Liver (tissue), 8 donors: ENCODE measurements at regions not wholly inside any gene's neighbourhood (a gene's known extent, or its start where the extent isn't known, plus 50 kb on each side); places are given as distances from the start of the nearest gene placed in this dataset.

Source experiments
- DNase-seq: peaks from one replicate; pipeline ENCODE4 v3.0.0-alpha.2; 2017; ENCODE audit warnings: low spot score
- H3K27ac ChIP-seq, 2 donors: one replicate each; pipeline ENCODE4 v1.7.0; 2013; ENCODE audit warnings: inconsistent platforms in 2 of 2, low read length in 2 of 2, control low read depth in 1 of 2, low read depth in 1 of 2, mild to moderate bottlenecking in 1 of 2
- H3K27me3 ChIP-seq, 4 donors: one replicate each; pipeline versions ENCODE4 v1.6.1 to v1.7.0; 2013; ENCODE audit warnings: low read length in 3 of 4, inconsistent platforms in 1 of 4, mild to moderate bottlenecking in 1 of 4, moderate library complexity in 1 of 4; ENCODE audit not compliant: control insufficient read depth in 4 of 4, insufficient read depth in 4 of 4
- H3K36me3 ChIP-seq, 4 donors: one replicate each; pipeline versions ENCODE4 v1.6.1 to v1.7.0; 2013; ENCODE audit warnings: low read length in 3 of 4, mild to moderate bottlenecking in 3 of 4, low read depth in 1 of 4, moderate library complexity in 1 of 4; ENCODE audit not compliant: control insufficient read depth in 4 of 4, insufficient read depth in 3 of 4
- H3K4me1 ChIP-seq, 4 donors: one replicate each; pipeline versions ENCODE4 v1.6.1 to v1.7.0; 2013; ENCODE audit warnings: low read length in 3 of 4, mild to moderate bottlenecking in 3 of 4, moderate library complexity in 1 of 4; ENCODE audit not compliant: control insufficient read depth in 4 of 4, insufficient read depth in 4 of 4
- H3K4me3 ChIP-seq, 3 donors: one replicate each; pipeline versions ENCODE4 v1.6.1 to v1.7.0; 2013; ENCODE audit warnings: low read length in 3 of 3, control low read depth in 1 of 3, low read depth in 1 of 3, mild to moderate bottlenecking in 1 of 3
- H3K9ac ChIP-seq, 2 donors: one replicate each; pipeline ENCODE4 v1.7.0; 2013; ENCODE audit warnings: low read length in 2 of 2, mild to moderate bottlenecking in 2 of 2, moderate library complexity in 2 of 2, control low read depth in 1 of 2, low read depth in 1 of 2
- H3K9me3 ChIP-seq, 4 donors: one replicate each; pipeline versions ENCODE4 v1.6.1 to v1.7.0; 2013; ENCODE audit warnings: low read length in 3 of 4; ENCODE audit not compliant: control insufficient read depth in 4 of 4
- EGR1 ChIP-seq, 2 donors: IDR thresholded peaks; 2 replicates each; pipeline ENCODE4 v1.6.1; 2016 to 2018; ENCODE audit warnings: antibody characterized with exemption in 2 of 2, low read depth in 2 of 2
- FOXA1 ChIP-seq: IDR thresholded peaks from 2 replicates; pipeline ENCODE4 v1.6.1; 2016; ENCODE audit warnings: antibody characterized with exemption
- FOXA2 ChIP-seq: IDR thresholded peaks from 2 replicates; pipeline ENCODE4 v1.6.1; 2016; ENCODE audit warnings: antibody characterized with exemption
- GABPA ChIP-seq, 2 donors: IDR thresholded peaks in 1 of 2; conservative IDR thresholded peaks in 1 of 2; 2 replicates each; pipeline ENCODE4 v1.6.1; 2016; ENCODE audit warnings: antibody characterized with exemption in 2 of 2, mild to moderate bottlenecking in 1 of 2, moderate library complexity in 1 of 2
- HNF4A ChIP-seq, 2 donors: conservative IDR thresholded peaks; 2 replicates each; pipeline ENCODE4 v1.6.1; 2016; ENCODE audit warnings: antibody characterized with exemption in 2 of 2, mild to moderate bottlenecking in 2 of 2
- JUND ChIP-seq, 2 donors: IDR thresholded peaks; 2 replicates each; pipeline ENCODE4 v1.6.1; 2016; ENCODE audit warnings: antibody characterized with exemption in 2 of 2
- MAX ChIP-seq: IDR thresholded peaks from 2 replicates; pipeline ENCODE4 v1.6.1; 2016; ENCODE audit warnings: antibody characterized with exemption
- NR2F2 ChIP-seq: IDR thresholded peaks from 2 replicates; pipeline ENCODE4 v1.6.1; 2016; ENCODE audit warnings: antibody characterized with exemption
- RAD21 ChIP-seq, 2 donors: IDR thresholded peaks; 2 replicates each; pipeline ENCODE4 v1.6.1; 2016; ENCODE audit warnings: antibody characterized with exemption in 2 of 2, mild to moderate bottlenecking in 2 of 2
- RXRA ChIP-seq, 2 donors: IDR thresholded peaks; 2 replicates each; pipeline ENCODE4 v1.6.1; 2017 to 2018; ENCODE audit warnings: antibody characterized with exemption in 2 of 2, mild to moderate bottlenecking in 1 of 2
- SP1 ChIP-seq: IDR thresholded peaks from 2 replicates; pipeline ENCODE4 v1.6.1; 2018; ENCODE audit warnings: antibody characterized with exemption, mild to moderate bottlenecking
- YY1 ChIP-seq: IDR thresholded peaks from 2 replicates; pipeline ENCODE4 v1.6.1; 2016; ENCODE audit warnings: antibody characterized with exemption, mild to moderate bottlenecking
- WGBS: extraction: QIAGEN DNeasy Blood & Tissue Kit; methylation state at CpG from one replicate; pipeline ENCODE4 v1.1.7; 2013; 5-methylcytosine and 5-hydroxymethylcytosine counted together
- TF ChIP-seq, protein P1 (sequence below): fragments of 150-350 bp; IDR thresholded peaks from 2 replicates; pipeline ENCODE4 v1.5.1; 2017; ENCODE audit warnings: improper control_type of control experiment, low read depth, low read length; ENCODE audit not compliant: missing input control
- TF ChIP-seq, protein P2 (sequence below): IDR thresholded peaks from 2 replicates; pipeline ENCODE4 v1.6.1; 2016; ENCODE audit warnings: antibody characterized with exemption
- TF ChIP-seq, protein P3 (sequence below): IDR thresholded peaks from 2 replicates; pipeline ENCODE4 v1.6.1; 2016; ENCODE audit warnings: antibody characterized with exemption
- donor health status: healthy.
- donor health status: healthy.
- donor health status: healthy.
- donor health status: healthy.
- donor health status: healthy.

- TF ChIP-seq, protein P1, sequence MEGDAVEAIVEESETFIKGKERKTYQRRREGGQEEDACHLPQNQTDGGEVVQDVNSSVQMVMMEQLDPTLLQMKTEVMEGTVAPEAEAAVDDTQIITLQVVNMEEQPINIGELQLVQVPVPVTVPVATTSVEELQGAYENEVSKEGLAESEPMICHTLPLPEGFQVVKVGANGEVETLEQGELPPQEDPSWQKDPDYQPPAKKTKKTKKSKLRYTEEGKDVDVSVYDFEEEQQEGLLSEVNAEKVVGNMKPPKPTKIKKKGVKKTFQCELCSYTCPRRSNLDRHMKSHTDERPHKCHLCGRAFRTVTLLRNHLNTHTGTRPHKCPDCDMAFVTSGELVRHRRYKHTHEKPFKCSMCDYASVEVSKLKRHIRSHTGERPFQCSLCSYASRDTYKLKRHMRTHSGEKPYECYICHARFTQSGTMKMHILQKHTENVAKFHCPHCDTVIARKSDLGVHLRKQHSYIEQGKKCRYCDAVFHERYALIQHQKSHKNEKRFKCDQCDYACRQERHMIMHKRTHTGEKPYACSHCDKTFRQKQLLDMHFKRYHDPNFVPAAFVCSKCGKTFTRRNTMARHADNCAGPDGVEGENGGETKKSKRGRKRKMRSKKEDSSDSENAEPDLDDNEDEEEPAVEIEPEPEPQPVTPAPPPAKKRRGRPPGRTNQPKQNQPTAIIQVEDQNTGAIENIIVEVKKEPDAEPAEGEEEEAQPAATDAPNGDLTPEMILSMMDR: no peak
- TF ChIP-seq RXRA (IDR thresholded peaks at IDR 0.05): no peak
- TF ChIP-seq JUND (IDR thresholded peaks at IDR 0.05): no peak
- TF ChIP-seq GABPA (IDR thresholded peaks at IDR 0.05 in 1 of 2, conservative IDR thresholded peaks at IDR 0.05 in 1 of 2): no peak
- TF ChIP-seq, protein P2, sequence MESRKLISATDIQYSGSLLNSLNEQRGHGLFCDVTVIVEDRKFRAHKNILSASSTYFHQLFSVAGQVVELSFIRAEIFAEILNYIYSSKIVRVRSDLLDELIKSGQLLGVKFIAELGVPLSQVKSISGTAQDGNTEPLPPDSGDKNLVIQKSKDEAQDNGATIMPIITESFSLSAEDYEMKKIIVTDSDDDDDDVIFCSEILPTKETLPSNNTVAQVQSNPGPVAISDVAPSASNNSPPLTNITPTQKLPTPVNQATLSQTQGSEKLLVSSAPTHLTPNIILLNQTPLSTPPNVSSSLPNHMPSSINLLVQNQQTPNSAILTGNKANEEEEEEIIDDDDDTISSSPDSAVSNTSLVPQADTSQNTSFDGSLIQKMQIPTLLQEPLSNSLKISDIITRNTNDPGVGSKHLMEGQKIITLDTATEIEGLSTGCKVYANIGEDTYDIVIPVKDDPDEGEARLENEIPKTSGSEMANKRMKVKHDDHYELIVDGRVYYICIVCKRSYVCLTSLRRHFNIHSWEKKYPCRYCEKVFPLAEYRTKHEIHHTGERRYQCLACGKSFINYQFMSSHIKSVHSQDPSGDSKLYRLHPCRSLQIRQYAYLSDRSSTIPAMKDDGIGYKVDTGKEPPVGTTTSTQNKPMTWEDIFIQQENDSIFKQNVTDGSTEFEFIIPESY: no peak
Observed at GRCh38 chr18:22634464-22634863, 216.7 kb upstream of the CTAGE1 start (continued).

GRCh38 chr18:22637787-22638186 lies 220.1 kb upstream of the CTAGE1 start:
- H3K4me3 ChIP-seq: no peak overlapping the region
- no peaks in the 10 kb centered on the region for H3K27me3 ChIP-seq
- H3K9me3 ChIP-seq: no peaks in the 10 kb centered on the region
- H3K27ac ChIP-seq: no peak overlapping the region
- 90% methylated on average over 1 of the region's 1 CpG for WGBS
- peak in 1 of 2 donors; percentile 58 for TF ChIP-seq HNF4A (conservative IDR thresholded peaks at IDR 0.05)
- TF ChIP-seq FOXA1: no peak
- peak in 1 of 2 donors; percentile 50 for TF ChIP-seq RXRA (IDR thresholded peaks at IDR 0.05)
- peak in 1 of 2 donors; percentile 62 for TF ChIP-seq EGR1 (IDR thresholded peaks at IDR 0.05; ENCODE audit: low read depth in 2 of 2)
- TF ChIP-seq, protein P3, sequence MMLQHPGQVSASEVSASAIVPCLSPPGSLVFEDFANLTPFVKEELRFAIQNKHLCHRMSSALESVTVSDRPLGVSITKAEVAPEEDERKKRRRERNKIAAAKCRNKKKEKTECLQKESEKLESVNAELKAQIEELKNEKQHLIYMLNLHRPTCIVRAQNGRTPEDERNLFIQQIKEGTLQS: peak; percentile 26
- TF ChIP-seq JUND (IDR thresholded peaks at IDR 0.05): peak in 1 of 2 donors; percentile 93
- TF ChIP-seq, protein P1: no peak
- H3K9ac ChIP-seq: no peak overlapping the region
- H3K4me1 ChIP-seq: peaks cover 0 to 3% (median 0%) of the 10 kb centered on the region in 4 donors
- no peaks in the 10 kb centered on the region for H3K36me3 ChIP-seq
- DNase-seq: no peak

- 26% methylated on average over 2 of the region's 2 CpGs for WGBS
- TF ChIP-seq YY1 (no peak), GABPA (IDR thresholded peaks at IDR 0.05 in 1 of 2, conservative IDR thresholded peaks at IDR 0.05 in 1 of 2) (no peak), MAX (no peak), SP1 (peak; percentile 53), HNF4A (conservative IDR thresholded peaks at IDR 0.05) (peak; percentile 68 to 69), NR2F2 (no peak), RAD21 (IDR thresholded peaks at IDR 0.05) (no peak), FOXA2 (no peak), JUND (IDR thresholded peaks at IDR 0.05) (peak in 1 of 2 donors; percentile 30), RXRA (IDR thresholded peaks at IDR 0.05) (peak in 1 of 2 donors; percentile 44), FOXA1 (no peak)
- TF ChIP-seq, protein P1: no peak
- TF ChIP-seq, protein P2: no peak
- no peaks in the 10 kb centered on the region for H3K9me3 ChIP-seq
- no peak overlapping the region for H3K9ac ChIP-seq
- H3K4me1 ChIP-seq: peaks cover 0 to 3% (median 0%) of the 10 kb centered on the region in 4 donors
- no peaks in the 10 kb centered on the region for H3K27me3 ChIP-seq
- DNase-seq: no peak
- H3K27ac ChIP-seq: no peak overlapping the region
- H3K4me3 ChIP-seq: no peak overlapping the region
- no peaks in the 10 kb centered on the region for H3K36me3 ChIP-seq
Observed at GRCh38 chr18:22639026-22639463, 221.3 kb upstream of the CTAGE1 start.
